ENCODE measurements at regions not wholly inside any gene's neighbourhood (a gene's known extent, or its start where the extent isn't known, plus 50 kb on each side); places are given as distances from the start of the nearest gene placed in this dataset.

GRCh38 chr5:106849266-106849665 lies 821.5 kb downstream of the EFNA5 start:
- TF ChIP-seq ELK1 (IDR thresholded peaks at IDR 0.05; ENCODE audit: borderline replicate concordance, low read depth, low read length): no peak
- TF ChIP-seq CHD1 (IDR thresholded peaks at IDR 0.05; ENCODE audit: low read depth, low read length): no peak
- TF ChIP-seq, protein P1, sequence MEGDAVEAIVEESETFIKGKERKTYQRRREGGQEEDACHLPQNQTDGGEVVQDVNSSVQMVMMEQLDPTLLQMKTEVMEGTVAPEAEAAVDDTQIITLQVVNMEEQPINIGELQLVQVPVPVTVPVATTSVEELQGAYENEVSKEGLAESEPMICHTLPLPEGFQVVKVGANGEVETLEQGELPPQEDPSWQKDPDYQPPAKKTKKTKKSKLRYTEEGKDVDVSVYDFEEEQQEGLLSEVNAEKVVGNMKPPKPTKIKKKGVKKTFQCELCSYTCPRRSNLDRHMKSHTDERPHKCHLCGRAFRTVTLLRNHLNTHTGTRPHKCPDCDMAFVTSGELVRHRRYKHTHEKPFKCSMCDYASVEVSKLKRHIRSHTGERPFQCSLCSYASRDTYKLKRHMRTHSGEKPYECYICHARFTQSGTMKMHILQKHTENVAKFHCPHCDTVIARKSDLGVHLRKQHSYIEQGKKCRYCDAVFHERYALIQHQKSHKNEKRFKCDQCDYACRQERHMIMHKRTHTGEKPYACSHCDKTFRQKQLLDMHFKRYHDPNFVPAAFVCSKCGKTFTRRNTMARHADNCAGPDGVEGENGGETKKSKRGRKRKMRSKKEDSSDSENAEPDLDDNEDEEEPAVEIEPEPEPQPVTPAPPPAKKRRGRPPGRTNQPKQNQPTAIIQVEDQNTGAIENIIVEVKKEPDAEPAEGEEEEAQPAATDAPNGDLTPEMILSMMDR (conservative IDR thresholded peaks at IDR 0.05; ENCODE audit: low read depth, low read length): no peak
- no peak for TF ChIP-seq RAD21 (IDR thresholded peaks at IDR 0.05; ENCODE audit: low read length)
- no peak for TF ChIP-seq RCOR1 (IDR thresholded peaks at IDR 0.05; ENCODE audit: insufficient replicate concordance, low read length)
- TF ChIP-seq MAZ (IDR thresholded peaks at IDR 0.05; ENCODE audit: borderline replicate concordance, low read depth, low read length): no peak
- no peak for TF ChIP-seq CEBPB (IDR thresholded peaks at IDR 0.05; ENCODE audit: low read depth, low read length)
- no peak for TF ChIP-seq POLR2A (IDR thresholded peaks at IDR 0.05; ENCODE audit: low read depth, low read length)
- no peak for TF ChIP-seq RFX5 (IDR thresholded peaks at IDR 0.05; ENCODE audit: low read depth, low read length)
- TF ChIP-seq NFE2L2 (IDR thresholded peaks at IDR 0.05; ENCODE audit: low read depth, low read length): no peak
- no peak for TF ChIP-seq MAFK (IDR thresholded peaks at IDR 0.05; ENCODE audit: low read depth, low read length)
- TF ChIP-seq BHLHE40 (IDR thresholded peaks at IDR 0.05; ENCODE audit: low read depth, low read length): no peak

Data from IMR-90 (cell line).